Right ventricle myocardium inferior (tissue), 1 donor: ENCODE measurements at regions not wholly inside any gene's neighbourhood (a gene's known extent, or its start where the extent isn't known, plus 50 kb on each side); places are given as distances from the start of the nearest gene placed in this dataset.

Source experiments
- ATAC-seq: fragments of 200-7000 bp; cut with Tn5 transposase; one replicate; pipeline ENCODE4 v1.9.1; 2020; ENCODE audit warnings: mild to moderate bottlenecking, moderate library complexity
- DNase-seq: peaks from one replicate; pipeline ENCODE4 v3.0.0; 2021; ENCODE audit errors: missing footprints
- intact Hi-C: fragments of 100-400 bp; cut with DNase I; formaldehyde crosslinking; loops from one replicate; pipeline ENCODE4 v1.11.0; 2022
- donor health status: DM: no; HTN: yes; CAD: no; lungs with severe emphysema.

DNA sequence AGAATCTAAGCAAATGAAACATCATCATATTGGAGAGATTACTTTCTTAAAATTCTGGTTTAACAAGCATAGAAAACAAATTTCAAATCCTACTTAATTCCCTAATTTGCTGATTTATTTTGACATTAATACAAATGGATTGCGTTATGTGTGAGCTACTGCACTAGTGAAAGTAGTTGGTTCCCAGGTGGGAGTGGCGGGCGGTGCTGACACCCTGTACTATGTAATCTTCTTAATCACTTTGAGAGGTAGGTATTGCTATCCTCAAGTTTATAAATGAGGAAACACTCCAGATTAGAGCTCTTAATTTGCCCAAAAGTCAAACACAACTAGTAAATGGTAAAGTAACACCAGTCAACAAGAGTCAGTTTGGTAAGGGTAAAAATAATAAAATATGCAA lies 131.1 kb downstream of the ELAPOR2 start:
- ATAC-seq (no peak), DNase-seq (peak; percentile 35)
- intact Hi-C loops, result loop anchor here (5.0 kb wide), 1 partner anchor 489 kb away; no protein-coding TSS in a partner anchor

DNA sequence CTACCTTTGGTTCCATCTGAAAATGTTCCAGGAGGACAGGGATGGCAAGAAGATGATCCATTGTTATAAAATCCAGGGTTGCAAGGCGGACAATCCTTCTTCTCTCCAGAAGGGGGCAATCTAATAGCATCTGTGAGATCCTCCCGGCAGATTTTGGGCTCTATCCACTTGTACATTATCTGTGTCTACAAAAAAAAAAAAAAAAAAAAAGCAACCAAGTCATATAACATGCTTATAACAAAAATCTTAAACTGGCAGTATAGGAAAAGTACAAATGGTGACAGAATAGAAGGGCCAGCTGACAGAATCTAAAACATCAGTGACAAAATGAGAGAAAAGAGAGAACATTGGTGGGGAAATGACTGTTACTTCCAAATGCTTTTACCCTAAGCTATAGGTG lies 132.7 kb downstream of the ELAPOR2 start:
- intact Hi-C loops, result loop anchor here (5.0 kb wide), 1 partner anchor 491 kb away; no protein-coding TSS in a partner anchor
- ATAC-seq, result no peak

DNA sequence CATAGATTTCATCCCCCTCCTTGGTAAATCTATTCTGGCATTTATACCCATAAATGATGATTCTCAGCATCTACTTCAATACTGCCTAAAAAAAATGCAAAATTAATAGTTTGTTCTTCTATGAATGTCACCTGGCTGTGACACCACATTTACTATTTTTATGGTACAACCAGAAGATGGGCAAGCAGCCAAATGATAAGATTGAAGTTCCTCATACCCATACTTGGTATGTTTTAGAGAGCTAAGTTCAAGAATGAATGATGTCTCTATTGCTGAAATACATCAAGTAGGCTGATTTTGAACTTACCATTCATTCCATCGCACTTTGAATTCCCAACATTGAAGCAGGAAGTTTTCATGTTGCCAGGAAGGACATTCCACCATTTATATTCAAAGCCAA lies 134.2 kb downstream of the ELAPOR2 start:
- DNase-seq, result no peak
- no peak for ATAC-seq
- intact Hi-C loops, result loop anchor here (5.0 kb wide), 1 partner anchor 492 kb away; no protein-coding TSS in a partner anchor

More for the DNA sequence above, 132.7 kb downstream of the ELAPOR2 start:
- no peak for DNase-seq

DNA sequence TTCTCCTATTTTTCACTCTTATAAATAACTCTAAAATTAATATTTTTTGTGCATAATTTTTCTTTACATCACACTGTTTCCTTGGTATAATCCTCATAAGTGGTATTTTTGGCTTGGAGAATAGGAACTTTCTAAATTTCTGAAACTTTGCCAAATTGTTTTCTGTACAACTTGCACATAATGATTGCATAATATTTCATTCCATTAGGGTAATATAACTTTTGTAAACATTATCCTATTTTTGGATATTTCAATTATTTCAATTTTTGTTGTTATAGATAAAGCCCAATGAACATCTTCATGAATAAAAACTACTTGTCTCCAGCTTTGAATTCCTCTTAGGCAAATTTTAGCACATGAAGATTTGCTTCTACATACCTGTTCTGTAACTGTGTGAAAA lies 135.9 kb downstream of the ELAPOR2 start:
- ATAC-seq (no peak), DNase-seq (no peak)
- intact Hi-C loops, result no loop called here

DNA sequence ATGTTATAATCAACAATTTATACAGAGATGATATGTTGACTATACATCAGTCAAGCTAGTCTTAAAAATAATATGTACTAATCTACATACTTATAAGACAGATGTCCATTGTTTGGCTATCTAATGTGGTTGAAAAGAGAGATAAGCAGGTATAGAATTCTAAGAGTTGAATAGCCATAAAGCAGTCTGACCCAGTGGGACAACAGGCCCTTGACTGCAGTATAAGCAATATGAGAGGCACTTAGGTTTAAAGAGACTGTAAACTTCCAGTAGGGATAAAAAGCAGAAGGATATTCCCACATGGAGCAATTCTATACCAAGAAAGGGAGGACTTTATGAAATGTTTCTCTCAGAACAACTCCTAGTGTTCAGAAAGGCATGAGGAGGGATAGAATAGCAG lies 139.3 kb downstream of the ELAPOR2 start:
- intact Hi-C loops, result no loop called here
- ATAC-seq, result no peak
- DNase-seq, result no peak

DNA sequence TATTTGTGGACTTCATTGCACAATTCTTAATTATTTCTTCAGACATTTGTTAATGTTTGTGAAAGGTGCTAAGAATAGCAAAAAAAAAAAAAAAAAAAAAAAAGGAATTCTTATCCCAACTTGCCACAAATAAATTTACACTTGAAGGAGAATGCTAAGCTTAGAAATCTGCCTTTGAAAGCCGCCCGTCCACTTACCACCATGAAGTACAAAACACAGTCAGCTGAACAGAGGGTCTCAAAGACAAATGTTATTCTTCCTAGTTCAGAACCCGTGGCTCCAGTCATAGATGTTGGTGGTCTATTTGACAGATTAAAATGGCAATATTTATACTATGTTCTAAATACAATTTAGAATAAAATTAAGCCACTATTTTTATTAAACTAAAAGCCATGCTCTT lies 141.2 kb downstream of the ELAPOR2 start:
- ATAC-seq, result no peak
- intact Hi-C loops, result no loop called here
- DNase-seq, result no peak

DNA sequence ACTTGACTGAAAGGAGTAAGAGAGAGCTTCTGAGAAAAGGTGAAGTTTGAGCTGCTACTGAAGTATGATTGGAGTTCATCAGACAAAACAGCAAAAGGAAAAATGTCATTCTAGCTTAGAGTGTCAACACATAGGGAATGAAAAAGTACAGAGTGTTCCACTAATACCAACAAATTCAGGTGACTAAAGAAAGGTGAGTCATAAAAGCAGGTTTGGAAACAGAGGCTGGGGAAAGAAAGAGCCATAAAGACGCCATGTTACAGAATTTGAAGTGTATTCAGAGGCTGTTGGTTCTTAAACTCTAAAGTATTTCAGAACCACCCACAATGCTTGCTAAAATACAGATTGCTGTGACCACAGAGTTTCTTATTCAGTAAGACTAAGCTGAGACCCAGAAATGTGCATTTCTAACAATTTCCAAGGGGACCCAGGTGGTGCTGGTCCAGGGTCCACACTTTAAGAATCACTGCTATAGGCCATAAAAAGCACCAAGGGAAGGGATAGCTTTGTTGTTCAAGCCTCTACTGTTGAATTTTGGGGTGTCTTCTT lies 143.1 kb downstream of the ELAPOR2 start:
- intact Hi-C loops, result no loop called here
- ATAC-seq (no peak), DNase-seq (no peak)

DNA sequence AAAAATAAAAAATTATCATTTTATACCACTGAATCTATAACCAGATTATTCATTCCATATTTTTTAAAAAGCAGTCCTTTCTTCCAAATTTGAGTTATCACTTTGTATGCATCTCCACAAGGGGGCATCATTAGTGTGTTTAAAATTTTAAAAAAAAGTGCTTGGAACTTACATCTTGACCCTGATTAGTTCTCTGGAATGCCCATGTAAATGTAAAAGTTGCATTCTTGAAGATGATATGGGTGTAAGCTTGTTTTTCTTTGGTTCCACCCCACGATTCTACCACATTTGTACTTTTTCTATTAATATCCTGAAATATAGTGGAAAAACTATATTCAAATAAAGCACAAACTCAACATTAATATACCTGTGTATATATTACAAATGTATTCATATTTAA lies 144.9 kb downstream of the ELAPOR2 start:
- ATAC-seq (no peak), DNase-seq (no peak)
- intact Hi-C loops, result no loop called here
